ENCODE measurements at regions not wholly inside any gene's neighbourhood (a gene's known extent, or its start where the extent isn't known, plus 50 kb on each side); places are given as distances from the start of the nearest gene placed in this dataset.

GRCh38 chr20:48414786-48415185 lies 413.0 kb downstream of the PREX1 start:
- TF ChIP-seq CTCF (IDR thresholded peaks at IDR 0.05) (no peak), POLR2A (IDR thresholded peaks at IDR 0.05) (no peak)

GRCh38 chr20:48411919-48412522 lies 415.8 kb downstream of the PREX1 start:
- H3K27me3 ChIP-seq, result no peaks in the 10 kb centered on the region
- no peaks in the 10 kb centered on the region for H3K9me3 ChIP-seq
- no peak overlapping the region for H3K27ac ChIP-seq
- DNase-seq, result no peak
- intact Hi-C loops (cut with DNase I), result no loop called here
- no peaks in the 10 kb centered on the region for H3K36me3 ChIP-seq (replicated peaks in 1 of 2; ENCODE audit: insufficient read depth in 1 of 2, low read depth in 2 of 2)
- no peaks in the 10 kb centered on the region for H3K4me1 ChIP-seq
- no peak overlapping the region for H3K4me3 ChIP-seq
- no peak for ATAC-seq
- no peak for TF ChIP-seq CTCF (IDR thresholded peaks at IDR 0.05)
- TF ChIP-seq POLR2A (IDR thresholded peaks at IDR 0.05), result no peak
- WGBS, 2 donors, result 68 to 70% methylated on average over 6 of the region's 6 CpGs

More at GRCh38 chr20:48414786-48415185, 413.0 kb downstream of the PREX1 start:
- Histone ChIP-seq H3K4me1 (no peaks in the 10 kb centered on the region), H3K27ac (no peak overlapping the region), H3K27me3 (no peaks in the 10 kb centered on the region), H3K9me3 (no peaks in the 10 kb centered on the region), H3K36me3 (replicated peaks in 1 of 2; ENCODE audit: insufficient read depth in 1 of 2, low read depth in 2 of 2) (no peaks in the 10 kb centered on the region), H3K4me3 (no peak overlapping the region)
- DNase-seq (no peak), ATAC-seq (no peak)
- WGBS, 2 donors, result 77 to 83% methylated on average over 1 of the region's 1 CpG
- intact Hi-C loops (cut with DNase I), result no loop called here

- TF ChIP-seq CTCF (IDR thresholded peaks at IDR 0.05), result no peak
- ATAC-seq, result no peak
- H3K4me1 ChIP-seq, result no peaks in the 10 kb centered on the region
- no peaks in the 10 kb centered on the region for H3K36me3 ChIP-seq (replicated peaks in 1 of 2; ENCODE audit: insufficient read depth in 1 of 2, low read depth in 2 of 2)
- H3K4me3 ChIP-seq, result no peak overlapping the region
- no peak overlapping the region for H3K27ac ChIP-seq
- 55 to 62% methylated on average over 3 of the region's 3 CpGs for WGBS, 2 donors
- no peak for DNase-seq
- no peaks in the 10 kb centered on the region for H3K27me3 ChIP-seq
- intact Hi-C loops (cut with DNase I), result no loop called here
- no peaks in the 10 kb centered on the region for H3K9me3 ChIP-seq
These were observed 416.6 kb downstream of the PREX1 start for GRCh38 chr20:48411245-48411644.

- ATAC-seq (no peak), DNase-seq (no peak)
- Histone ChIP-seq H3K9me3 (no peaks in the 10 kb centered on the region), H3K27ac (no peak overlapping the region), H3K4me3 (no peak overlapping the region), H3K4me1 (no peaks in the 10 kb centered on the region), H3K36me3 (replicated peaks in 1 of 2; ENCODE audit: insufficient read depth in 1 of 2, low read depth in 2 of 2) (no peaks in the 10 kb centered on the region), H3K27me3 (no peaks in the 10 kb centered on the region)
- intact Hi-C loops (cut with DNase I), result no loop called here
- TF ChIP-seq CTCF (IDR thresholded peaks at IDR 0.05), result no peak
- no peak for TF ChIP-seq POLR2A (IDR thresholded peaks at IDR 0.05)
- WGBS, 2 donors, result 78 to 81% methylated on average over 4 of the region's 4 CpGs
These were observed 418.7 kb downstream of the PREX1 start for GRCh38 chr20:48409055-48409615.

GRCh38 chr20:48407710-48408109 lies 420.1 kb downstream of the PREX1 start:
- Histone ChIP-seq H3K4me1 (no peaks in the 10 kb centered on the region), H3K4me3 (no peak overlapping the region), H3K36me3 (replicated peaks in 1 of 2; ENCODE audit: insufficient read depth in 1 of 2, low read depth in 2 of 2) (no peaks in the 10 kb centered on the region), H3K27me3 (no peaks in the 10 kb centered on the region), H3K9me3 (no peaks in the 10 kb centered on the region), H3K27ac (no peak overlapping the region)
- no peak for ATAC-seq
- no peak for DNase-seq
- intact Hi-C loops (cut with DNase I), result no loop called here
- TF ChIP-seq CTCF (IDR thresholded peaks at IDR 0.05) (no peak), POLR2A (IDR thresholded peaks at IDR 0.05) (no peak)
- WGBS, 2 donors, result 69 to 71% methylated on average over 6 of the region's 6 CpGs

Measured in body of pancreas (tissue), 4 donors.